ENCODE measurements at regions not wholly inside any gene's neighbourhood (a gene's known extent, or its start where the extent isn't known, plus 50 kb on each side); places are given as distances from the start of the nearest gene placed in this dataset.

- TF ChIP-seq CTCF (IDR thresholded peaks at IDR 0.05; ENCODE audit: borderline replicate concordance): no peak
- H3K4me3 ChIP-seq: no peak overlapping the region
- no peaks in the 10 kb centered on the region for H3K27me3 ChIP-seq (ENCODE audit: low read depth)
- peak overlapping the region; percentile 15 for H3K27ac ChIP-seq (replicated peaks)
- H3K4me1 ChIP-seq: peaks cover 20% of the 10 kb centered on the region
- H3K36me3 ChIP-seq: no peaks in the 10 kb centered on the region
- H3K9me3 ChIP-seq (replicated peaks): no peaks in the 10 kb centered on the region
- intact Hi-C loops (cut with micrococcal nuclease): no loop called here
- no peak for DNase-seq
Measured at GRCh38 chr5:89437450-89438435, 554.8 kb upstream of the MEF2C start.

DNA sequence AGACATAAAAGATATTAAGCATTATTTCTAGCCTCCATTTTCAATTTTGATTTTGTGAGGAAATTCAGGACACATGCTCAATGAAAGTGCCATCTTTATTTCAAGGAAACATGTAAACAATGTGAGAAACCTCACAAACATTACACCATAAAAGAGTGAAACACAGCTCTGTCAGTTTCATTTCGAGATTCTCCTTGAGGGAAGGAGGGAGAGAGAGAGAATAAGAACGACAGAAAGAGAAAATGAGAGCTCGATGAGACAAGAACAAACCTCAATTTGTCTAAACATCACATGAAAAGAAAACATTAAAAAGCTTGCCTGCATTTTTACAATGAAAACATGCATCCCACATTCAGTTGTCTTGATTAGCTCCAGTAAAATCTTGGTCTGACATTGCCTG is 553.5 kb upstream of the MEF2C start:
- no peak for DNase-seq
- H3K9me3 ChIP-seq (replicated peaks): no peaks in the 10 kb centered on the region
- intact Hi-C loops (cut with micrococcal nuclease): no loop called here
- H3K36me3 ChIP-seq: no peaks in the 10 kb centered on the region
- H3K27ac ChIP-seq (replicated peaks): no peak overlapping the region
- H3K4me3 ChIP-seq: no peak overlapping the region
- peaks cover 20% of the 10 kb centered on the region for H3K4me1 ChIP-seq
- H3K27me3 ChIP-seq (ENCODE audit: low read depth): no peaks in the 10 kb centered on the region
- TF ChIP-seq CTCF (IDR thresholded peaks at IDR 0.05; ENCODE audit: borderline replicate concordance): no peak

- DNase-seq: no peak
- peaks cover 15% of the 10 kb centered on the region for H3K4me1 ChIP-seq
- H3K27me3 ChIP-seq (ENCODE audit: low read depth): no peaks in the 10 kb centered on the region
- H3K4me3 ChIP-seq: no peak overlapping the region
- no peaks in the 10 kb centered on the region for H3K36me3 ChIP-seq
- H3K27ac ChIP-seq (replicated peaks): no peak overlapping the region
- intact Hi-C loops (cut with micrococcal nuclease): no loop called here
- TF ChIP-seq CTCF (IDR thresholded peaks at IDR 0.05; ENCODE audit: borderline replicate concordance): no peak
- H3K9me3 ChIP-seq (replicated peaks): no peaks in the 10 kb centered on the region
Measured at GRCh38 chr5:89435347-89435746, 552.4 kb upstream of the MEF2C start.

GRCh38 chr5:89428624-89429023 is 545.6 kb upstream of the MEF2C start:
- no peak for DNase-seq
- intact Hi-C loops (cut with micrococcal nuclease): no loop called here
- Histone ChIP-seq H3K27me3 (ENCODE audit: low read depth) (no peaks in the 10 kb centered on the region), H3K9me3 (replicated peaks) (peaks cover 8% of the 10 kb centered on the region), H3K4me1 (no peaks in the 10 kb centered on the region), H3K4me3 (no peak overlapping the region), H3K27ac (replicated peaks) (no peak overlapping the region), H3K36me3 (no peaks in the 10 kb centered on the region)
- no peak for TF ChIP-seq CTCF (IDR thresholded peaks at IDR 0.05; ENCODE audit: borderline replicate concordance)

- H3K4me3 ChIP-seq: no peak overlapping the region
- DNase-seq: no peak
- H3K27me3 ChIP-seq (ENCODE audit: low read depth): no peaks in the 10 kb centered on the region
- peaks cover 17% of the 10 kb centered on the region for H3K9me3 ChIP-seq (replicated peaks)
- intact Hi-C loops (cut with micrococcal nuclease): no loop called here
- no peaks in the 10 kb centered on the region for H3K36me3 ChIP-seq
- H3K4me1 ChIP-seq: no peaks in the 10 kb centered on the region
- TF ChIP-seq CTCF (IDR thresholded peaks at IDR 0.05; ENCODE audit: borderline replicate concordance): no peak
- no peak overlapping the region for H3K27ac ChIP-seq (replicated peaks)
Measured at GRCh38 chr5:89425062-89425461, 542.1 kb upstream of the MEF2C start.

Data from left ventricle myocardium inferior (tissue), 1 donor.